ENCODE measurements at regions not wholly inside any gene's neighbourhood (a gene's known extent, or its start where the extent isn't known, plus 50 kb on each side); places are given as distances from the start of the nearest gene placed in this dataset.

- no peak for TF ChIP-seq CTCF (IDR thresholded peaks at IDR 0.05)
- intact Hi-C loops (cut with micrococcal nuclease) = no loop called here
Observed at GRCh38 chr17:72262766-72263165, 141.9 kb downstream of the SOX9 start.

GRCh38 chr17:72264682-72265405 lies 144.0 kb downstream of the SOX9 start:
- POLR2A ChIA-PET = no interaction called here
- Mint-ChIP-seq H3K4me1 (ENCODE audit: low read depth) (no peaks in the 10 kb centered on the region), H3K27me3 (peaks cover 5% of the 10 kb centered on the region), H3K9me3 (no peaks in the 10 kb centered on the region), H3K4me3 (no peak overlapping the region), H3K27ac (no peak overlapping the region), H3K36me3 (ENCODE audit: low read depth) (no peaks in the 10 kb centered on the region)
- no peak for DNase-seq
- CTCF ChIA-PET = no interaction called here
- intact Hi-C loops (cut with micrococcal nuclease) = no loop called here
- no peak for TF ChIP-seq CTCF (IDR thresholded peaks at IDR 0.05)
- no peak for ATAC-seq

More at GRCh38 chr17:72262766-72263165, 141.9 kb downstream of the SOX9 start:
- Mint-ChIP-seq H3K36me3 (ENCODE audit: low read depth) (no peaks in the 10 kb centered on the region), H3K27me3 (peaks cover 5% of the 10 kb centered on the region), H3K9me3 (no peaks in the 10 kb centered on the region), H3K4me3 (no peak overlapping the region), H3K27ac (no peak overlapping the region), H3K4me1 (ENCODE audit: low read depth) (no peaks in the 10 kb centered on the region)
- DNase-seq (no peak), ATAC-seq (no peak)
- ChIA-PET POLR2A (no interaction called here), CTCF (no interaction called here)

- ChIA-PET CTCF (no interaction called here), POLR2A (interaction anchor here (0.6 kb wide), 1 partner anchor 273 kb away, joined by 3 read pairs; no protein-coding TSS in a partner anchor)
- no peak for TF ChIP-seq CTCF (IDR thresholded peaks at IDR 0.05)
- no peak overlapping the region for H3K27ac Mint-ChIP-seq
- no peaks in the 10 kb centered on the region for H3K36me3 Mint-ChIP-seq (ENCODE audit: low read depth)
- intact Hi-C loops (cut with micrococcal nuclease) = no loop called here
- no peak overlapping the region for H3K4me3 Mint-ChIP-seq
- H3K4me1 Mint-ChIP-seq (ENCODE audit: low read depth) = no peaks in the 10 kb centered on the region
- H3K9me3 Mint-ChIP-seq = no peaks in the 10 kb centered on the region
- no peak for ATAC-seq
- DNase-seq = no peak
- H3K27me3 Mint-ChIP-seq = peaks cover 5% of the 10 kb centered on the region
Observed at GRCh38 chr17:72266112-72266775, 145.4 kb downstream of the SOX9 start.

- no peak for TF ChIP-seq CTCF (IDR thresholded peaks at IDR 0.05)
- peaks cover 5% of the 10 kb centered on the region for H3K27me3 Mint-ChIP-seq
- no peaks in the 10 kb centered on the region for H3K36me3 Mint-ChIP-seq (ENCODE audit: low read depth)
- no peak overlapping the region for H3K27ac Mint-ChIP-seq
- no peak overlapping the region for H3K4me3 Mint-ChIP-seq
- H3K4me1 Mint-ChIP-seq (ENCODE audit: low read depth) = no peaks in the 10 kb centered on the region
- H3K9me3 Mint-ChIP-seq = no peaks in the 10 kb centered on the region
- ATAC-seq = no peak
- CTCF ChIA-PET = no interaction called here
- no peak for DNase-seq
- intact Hi-C loops (cut with micrococcal nuclease) = no loop called here
- POLR2A ChIA-PET = no interaction called here
Observed at GRCh38 chr17:72267601-72268000, 146.8 kb downstream of the SOX9 start.

GRCh38 chr17:72268431-72268830 lies 147.6 kb downstream of the SOX9 start:
- H3K27me3 Mint-ChIP-seq = peaks cover 5% of the 10 kb centered on the region
- ChIA-PET POLR2A (no interaction called here), CTCF (no interaction called here)
- ATAC-seq (no peak), DNase-seq (no peak)
- intact Hi-C loops (cut with micrococcal nuclease) = no loop called here
- H3K9me3 Mint-ChIP-seq = no peaks in the 10 kb centered on the region
- H3K4me3 Mint-ChIP-seq = no peak overlapping the region
- TF ChIP-seq CTCF (IDR thresholded peaks at IDR 0.05) = no peak
- H3K36me3 Mint-ChIP-seq (ENCODE audit: low read depth) = no peaks in the 10 kb centered on the region
- H3K4me1 Mint-ChIP-seq (ENCODE audit: low read depth) = no peaks in the 10 kb centered on the region
- no peak overlapping the region for H3K27ac Mint-ChIP-seq

Measured in activated CD8-positive, alpha-beta T cell treated with anti-CD3 and anti-CD28 coated beads for 36 hours (primary cell).